Natural killer cell (primary cell): ENCODE measurements at regions not wholly inside any gene's neighbourhood (a gene's known extent, or its start where the extent isn't known, plus 50 kb on each side); places are given as distances from the start of the nearest gene placed in this dataset.

Experiments
- ATAC-seq, 3 donors: fragments of 150-1000 bp in 2 of 3; fragments of 200-7000 bp in 1 of 3; cut with Tn5 transposase; 1 replicate in 1 of 3; 2 replicates in 2 of 3; pipeline ENCODE4 v1.10.0; 2021; ENCODE audit warnings: mild to moderate bottlenecking in 2 of 3, moderate library complexity in 2 of 3
- DNase-seq, 2 donors: peaks; one replicate each; pipeline versions ENCODE4 v3.0.0 to v3.0.0-alpha.2; 2013 to 2021; ENCODE audit warnings: mixed read lengths in 1 of 2
- H3K27ac ChIP-seq: one replicate; pipeline ENCODE4 v1.5.1; 2013; ENCODE audit warnings: mild to moderate bottlenecking, low read length
- H3K27me3 ChIP-seq: one replicate; pipeline ENCODE4 v1.6.1; 2013; ENCODE audit warnings: low read length; ENCODE audit not compliant: control insufficient read depth, insufficient read depth
- H3K36me3 ChIP-seq: one replicate; pipeline ENCODE4 v1.6.1; 2013; ENCODE audit warnings: low read length; ENCODE audit not compliant: control insufficient read depth, insufficient read depth
- H3K4me1 ChIP-seq: one replicate; pipeline ENCODE4 v1.6.1; 2013; ENCODE audit warnings: low read length; ENCODE audit not compliant: control insufficient read depth, insufficient read depth
- H3K4me3 ChIP-seq: one replicate; pipeline ENCODE4 v1.5.1; 2013; ENCODE audit warnings: low read length
- H3K9me3 ChIP-seq: one replicate; pipeline ENCODE4 v1.6.1; 2013; ENCODE audit warnings: low read length; ENCODE audit not compliant: control insufficient read depth, insufficient read depth
- H3K27ac Mint-ChIP-seq, 2 donors: one replicate each; pipeline ENCODE4 v1.8.0; 2022; ENCODE audit warnings: mild to moderate bottlenecking in 2 of 2, mixed read lengths in 2 of 2, moderate library complexity in 1 of 2
- H3K27me3 Mint-ChIP-seq, 2 donors: one replicate each; pipeline ENCODE4 v1.8.0; 2022; ENCODE audit warnings: low read depth in 2 of 2, mixed read lengths in 2 of 2
- H3K36me3 Mint-ChIP-seq: one replicate; pipeline ENCODE4 v1.8.0; 2022; ENCODE audit warnings: mixed read lengths
- H3K4me1 Mint-ChIP-seq, 2 donors: one replicate each; pipeline ENCODE4 v1.8.0; 2022; ENCODE audit warnings: mixed read lengths in 2 of 2
- H3K4me3 Mint-ChIP-seq: one replicate; pipeline ENCODE4 v1.8.0; 2022; ENCODE audit warnings: mild to moderate bottlenecking, moderate library complexity, mixed read lengths
- H3K9me3 Mint-ChIP-seq, 2 donors: one replicate each; pipeline ENCODE4 v1.8.0; 2022; ENCODE audit warnings: mixed read lengths in 2 of 2
- WGBS: methylation state at CpG from one replicate; pipeline ENCODE4 v1.1.7; 2013; ENCODE audit warnings: missing lambda C conversion rate; ENCODE audit not compliant: insufficient coverage; 5-methylcytosine and 5-hydroxymethylcytosine counted together
- intact Hi-C: fragments of 100-400 bp; cut with micrococcal nuclease; formaldehyde crosslinking; loops from one replicate; pipeline ENCODE4 v1.14.2; 2022
- TF ChIP-seq, protein P1 (sequence below): fragments of 200-600 bp; IDR thresholded peaks from one replicate; pipeline ENCODE4 v1.8.0; 2022; ENCODE audit warnings: antibody characterized with exemption

DNA sequence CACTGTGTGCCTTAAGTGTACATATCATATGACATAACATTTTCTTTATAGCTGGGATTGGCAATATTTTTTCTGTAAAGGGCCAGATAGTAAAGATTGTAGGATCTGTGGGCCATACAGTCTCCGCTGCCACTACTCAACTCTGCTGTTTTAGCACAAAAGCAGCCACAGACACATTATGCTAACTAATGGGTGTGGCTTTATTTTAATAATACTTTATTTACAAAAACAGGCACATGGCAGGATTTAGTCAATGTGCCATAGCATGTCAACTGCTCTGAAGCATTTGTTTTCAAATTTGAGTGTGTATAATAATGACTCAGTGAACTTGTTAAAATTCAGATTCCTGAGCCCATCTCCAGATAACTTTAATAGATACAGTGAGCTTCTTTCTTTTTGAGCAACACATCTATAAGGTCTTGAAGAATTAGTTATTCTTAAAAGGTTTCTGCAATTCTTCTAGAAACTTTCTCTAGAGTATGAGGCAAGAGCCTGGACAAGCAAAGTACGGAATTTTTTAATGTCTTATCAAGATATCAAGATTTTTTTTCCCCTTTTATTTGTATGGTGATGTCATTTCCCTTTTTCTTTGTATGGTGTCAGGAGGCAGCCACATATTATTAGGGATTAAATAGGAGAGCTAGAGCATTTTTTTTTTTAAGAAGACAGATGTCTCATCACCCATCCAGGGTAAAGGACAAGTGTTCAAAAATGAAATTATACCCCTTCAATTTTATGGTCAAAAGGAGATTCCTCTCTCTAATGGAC lies 518.3 kb downstream of the DHX35 start:
- Histone ChIP-seq H3K36me3 (no peaks in the 10 kb centered on the region), H3K27me3 (no peaks in the 10 kb centered on the region), H3K4me1 (no peaks in the 10 kb centered on the region), H3K9me3 (no peaks in the 10 kb centered on the region), H3K27ac (no peak overlapping the region), H3K4me3 (no peak overlapping the region)
- DNase-seq (no peak), ATAC-seq (no peak)
- Mint-ChIP-seq H3K36me3 (no peaks in the 10 kb centered on the region), H3K27me3 (no peaks in the 10 kb centered on the region), H3K27ac (no peak overlapping the region), H3K9me3 (no peaks in the 10 kb centered on the region), H3K4me3 (no peak overlapping the region), H3K4me1 (no peaks in the 10 kb centered on the region)
- intact Hi-C loops = no loop called here
- TF ChIP-seq, protein P1, sequence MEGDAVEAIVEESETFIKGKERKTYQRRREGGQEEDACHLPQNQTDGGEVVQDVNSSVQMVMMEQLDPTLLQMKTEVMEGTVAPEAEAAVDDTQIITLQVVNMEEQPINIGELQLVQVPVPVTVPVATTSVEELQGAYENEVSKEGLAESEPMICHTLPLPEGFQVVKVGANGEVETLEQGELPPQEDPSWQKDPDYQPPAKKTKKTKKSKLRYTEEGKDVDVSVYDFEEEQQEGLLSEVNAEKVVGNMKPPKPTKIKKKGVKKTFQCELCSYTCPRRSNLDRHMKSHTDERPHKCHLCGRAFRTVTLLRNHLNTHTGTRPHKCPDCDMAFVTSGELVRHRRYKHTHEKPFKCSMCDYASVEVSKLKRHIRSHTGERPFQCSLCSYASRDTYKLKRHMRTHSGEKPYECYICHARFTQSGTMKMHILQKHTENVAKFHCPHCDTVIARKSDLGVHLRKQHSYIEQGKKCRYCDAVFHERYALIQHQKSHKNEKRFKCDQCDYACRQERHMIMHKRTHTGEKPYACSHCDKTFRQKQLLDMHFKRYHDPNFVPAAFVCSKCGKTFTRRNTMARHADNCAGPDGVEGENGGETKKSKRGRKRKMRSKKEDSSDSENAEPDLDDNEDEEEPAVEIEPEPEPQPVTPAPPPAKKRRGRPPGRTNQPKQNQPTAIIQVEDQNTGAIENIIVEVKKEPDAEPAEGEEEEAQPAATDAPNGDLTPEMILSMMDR = no peak
- no CpG with 5 or more reads among the region's 2 CpGs for WGBS

DNA sequence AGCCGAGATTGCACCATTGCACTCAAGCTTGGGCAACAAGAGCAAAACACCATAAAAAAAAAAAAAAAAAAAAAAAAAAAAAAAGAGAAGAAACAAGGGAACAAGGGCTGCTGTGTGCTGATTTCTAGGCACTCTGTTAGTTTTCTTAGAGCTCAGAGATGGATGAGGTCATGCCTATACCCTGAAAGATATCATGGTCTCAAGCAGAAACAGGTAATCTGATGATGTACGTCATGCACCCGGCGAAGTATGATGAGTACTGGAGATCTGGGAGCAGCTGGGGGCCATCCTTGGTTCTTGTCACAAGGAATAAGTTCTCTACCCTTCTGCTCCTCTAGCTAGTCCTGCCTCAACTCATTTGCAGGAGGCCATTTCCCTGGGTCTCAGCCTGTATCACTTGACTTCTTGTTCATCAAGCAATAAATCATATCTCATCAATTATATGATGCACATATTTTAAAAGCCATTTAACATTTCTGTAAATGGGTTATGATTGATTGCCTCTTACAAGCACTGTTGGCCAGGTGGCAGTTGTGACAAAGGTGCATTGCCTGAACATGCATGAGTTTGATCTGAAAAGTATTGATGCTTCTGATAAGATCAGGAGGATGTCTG lies 517.2 kb downstream of the DHX35 start:
- H3K27me3 Mint-ChIP-seq = no peaks in the 10 kb centered on the region
- intact Hi-C loops = no loop called here
- Histone ChIP-seq H3K4me1 (no peaks in the 10 kb centered on the region), H3K36me3 (no peaks in the 10 kb centered on the region), H3K4me3 (no peak overlapping the region), H3K27ac (no peak overlapping the region), H3K27me3 (no peaks in the 10 kb centered on the region), H3K9me3 (no peaks in the 10 kb centered on the region)
- WGBS = 97% methylated on average over 3 of the region's 4 CpGs
- no peaks in the 10 kb centered on the region for H3K36me3 Mint-ChIP-seq
- no peak for DNase-seq
- H3K4me3 Mint-ChIP-seq = no peak overlapping the region
- H3K4me1 Mint-ChIP-seq = no peaks in the 10 kb centered on the region
- no peaks in the 10 kb centered on the region for H3K9me3 Mint-ChIP-seq
- no peak overlapping the region for H3K27ac Mint-ChIP-seq
- TF ChIP-seq, protein P1 = no peak
- no peak for ATAC-seq

DNA sequence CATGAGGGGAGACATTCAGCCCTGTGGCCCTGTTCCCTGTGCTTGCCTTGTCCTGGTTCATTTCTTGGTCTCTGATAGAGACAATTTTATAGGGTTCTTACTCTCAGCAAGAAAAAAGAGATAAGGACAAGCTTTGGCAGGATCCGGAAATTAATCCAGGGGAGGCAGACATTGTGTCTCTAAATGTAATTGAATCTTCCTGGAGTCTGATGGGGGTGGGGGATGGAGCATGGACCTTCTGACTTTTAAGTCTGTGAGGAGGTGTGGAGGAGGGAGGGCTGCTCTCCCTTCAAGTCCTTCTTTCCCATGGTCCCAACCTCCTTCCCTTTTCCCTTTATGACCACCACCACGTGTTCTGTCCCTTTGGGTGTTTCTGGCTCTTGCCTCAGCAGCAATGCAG lies 512.7 kb downstream of the DHX35 start:
- H3K36me3 ChIP-seq = no peaks in the 10 kb centered on the region
- H3K4me3 ChIP-seq = no peak overlapping the region
- H3K27me3 Mint-ChIP-seq = no peaks in the 10 kb centered on the region
- TF ChIP-seq, protein P1 = no peak
- ATAC-seq (no peak), DNase-seq (no peak)
- no peaks in the 10 kb centered on the region for H3K4me1 ChIP-seq
- no peaks in the 10 kb centered on the region for H3K4me1 Mint-ChIP-seq
- H3K27ac ChIP-seq = no peak overlapping the region
- H3K9me3 Mint-ChIP-seq = no peaks in the 10 kb centered on the region
- WGBS = 56% methylated on average over 2 of the region's 2 CpGs
- no peaks in the 10 kb centered on the region for H3K27me3 ChIP-seq
- no peaks in the 10 kb centered on the region for H3K9me3 ChIP-seq
- intact Hi-C loops = no loop called here
- no peak overlapping the region for H3K4me3 Mint-ChIP-seq
- H3K36me3 Mint-ChIP-seq = no peaks in the 10 kb centered on the region
- H3K27ac Mint-ChIP-seq = no peak overlapping the region

DNA sequence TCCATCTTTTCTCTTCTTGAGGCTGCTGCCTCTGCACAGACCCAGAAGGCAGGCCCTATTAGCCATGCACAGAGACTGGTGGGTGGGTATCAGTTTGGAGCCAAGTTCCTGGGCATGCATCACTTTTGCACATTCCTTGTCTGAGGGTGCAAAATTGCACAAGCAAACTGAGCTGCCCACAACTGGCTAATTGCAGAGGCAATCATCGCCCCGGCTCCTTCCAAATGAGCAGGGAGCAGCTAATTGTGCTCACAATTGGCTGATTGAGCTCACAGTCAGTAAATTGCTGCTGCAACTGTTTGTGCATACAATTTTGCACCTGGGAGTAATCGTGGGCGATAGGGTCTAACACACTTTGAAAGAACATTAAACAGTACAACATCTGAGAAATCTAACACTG lies 511.4 kb downstream of the DHX35 start:
- H3K4me3 ChIP-seq = no peak overlapping the region
- no peak overlapping the region for H3K27ac ChIP-seq
- intact Hi-C loops = no loop called here
- no peaks in the 10 kb centered on the region for H3K27me3 ChIP-seq
- H3K36me3 ChIP-seq = no peaks in the 10 kb centered on the region
- Mint-ChIP-seq H3K9me3 (no peaks in the 10 kb centered on the region), H3K27ac (no peak overlapping the region), H3K36me3 (no peaks in the 10 kb centered on the region), H3K27me3 (no peaks in the 10 kb centered on the region), H3K4me1 (no peaks in the 10 kb centered on the region), H3K4me3 (no peak overlapping the region)
- DNase-seq = no peak
- TF ChIP-seq, protein P1 = no peak
- 88% methylated on average over 4 of the region's 4 CpGs for WGBS
- H3K4me1 ChIP-seq = no peaks in the 10 kb centered on the region
- H3K9me3 ChIP-seq = no peaks in the 10 kb centered on the region
- ATAC-seq = no peak
